HG02852 (cell line): ENCODE measurements at regions not wholly inside any gene's neighbourhood (a gene's known extent, or its start where the extent isn't known, plus 50 kb on each side); places are given as distances from the start of the nearest gene placed in this dataset.
"Not testable (repeated sequence)": the region's sequence is repeated elsewhere in the genome, so short reads cannot be mapped to it uniquely, and the experiment has no call there.

Source experiments
- ATAC-seq: cut with Tn5 transposase; IDR thresholded peaks from one replicate; pipeline ENCODE4 v1.9.1; 2021; ENCODE audit warnings: mild to moderate bottlenecking, moderate library complexity; ENCODE audit not compliant: unreplicated experiment

GRCh38 chr7:45267262-45267661 is 109.7 kb downstream of the RAMP3 start:
- no peak for ATAC-seq

DNA sequence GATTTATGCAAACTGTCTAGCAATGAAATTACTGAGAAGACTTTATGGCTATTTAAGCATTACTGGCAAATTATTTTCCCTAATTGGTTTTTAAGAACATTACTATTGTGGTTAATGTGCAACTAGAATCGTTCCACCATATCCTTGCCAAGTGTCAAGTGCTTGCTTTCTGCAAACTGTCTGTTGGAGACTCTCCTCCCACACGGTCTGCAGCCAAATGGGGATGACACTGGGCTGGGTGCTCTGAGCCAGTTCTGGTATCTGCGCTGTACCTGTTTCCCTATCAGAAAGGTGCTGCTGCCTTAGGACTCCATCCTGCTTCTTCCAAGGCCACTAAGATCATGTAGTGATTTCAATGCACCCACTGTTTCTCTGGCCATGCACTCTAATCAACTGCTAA is 110.4 kb downstream of the RAMP3 start:
- ATAC-seq = no peak

- ATAC-seq = no peak
Observed at GRCh38 chr7:45269192-45269591, 111.6 kb downstream of the RAMP3 start.

GRCh38 chr7:45278763-45279398 is 121.3 kb downstream of the RAMP3 start:
- no peak for ATAC-seq

GRCh38 chr7:45289611-45290010 is 132.0 kb downstream of the RAMP3 start:
- not testable (repeated sequence) for ATAC-seq

GRCh38 chr7:45290880-45291279 is 133.3 kb downstream of the RAMP3 start:
- ATAC-seq = no peak

GRCh38 chr7:45292481-45292880 is 134.9 kb downstream of the RAMP3 start:
- ATAC-seq = no peak

DNA sequence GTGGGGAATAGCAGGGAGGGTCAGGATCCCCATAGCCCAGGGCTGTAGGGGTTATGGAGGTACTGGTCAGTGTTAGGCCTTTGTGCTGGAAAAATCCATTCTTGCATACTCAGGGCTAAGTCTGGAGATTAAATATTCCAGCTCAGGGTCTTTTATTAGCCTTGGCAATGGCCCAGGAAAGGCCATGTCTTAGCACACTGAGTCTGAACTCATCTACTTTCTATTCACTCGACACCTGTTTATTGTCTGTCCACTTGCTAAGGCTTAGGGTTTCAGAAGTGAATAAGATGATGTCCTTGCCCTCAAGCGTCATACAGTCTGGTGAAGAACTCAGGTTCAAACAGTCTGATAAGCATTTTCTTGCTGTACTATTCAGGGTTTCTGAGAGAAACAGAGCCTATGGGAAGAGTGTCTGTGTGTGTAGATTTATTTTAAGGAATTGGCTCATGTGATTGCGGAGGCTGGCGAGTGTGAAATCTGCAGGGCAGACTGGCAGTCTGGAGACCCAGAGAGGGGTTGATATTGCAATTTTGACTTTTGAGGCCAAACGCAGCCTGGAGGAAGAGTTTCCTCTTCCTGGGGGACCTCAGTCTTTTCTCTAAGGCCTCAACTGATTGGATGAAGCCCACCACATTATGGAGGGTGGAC is 135.8 kb downstream of the RAMP3 start:
- ATAC-seq = no peak

DNA sequence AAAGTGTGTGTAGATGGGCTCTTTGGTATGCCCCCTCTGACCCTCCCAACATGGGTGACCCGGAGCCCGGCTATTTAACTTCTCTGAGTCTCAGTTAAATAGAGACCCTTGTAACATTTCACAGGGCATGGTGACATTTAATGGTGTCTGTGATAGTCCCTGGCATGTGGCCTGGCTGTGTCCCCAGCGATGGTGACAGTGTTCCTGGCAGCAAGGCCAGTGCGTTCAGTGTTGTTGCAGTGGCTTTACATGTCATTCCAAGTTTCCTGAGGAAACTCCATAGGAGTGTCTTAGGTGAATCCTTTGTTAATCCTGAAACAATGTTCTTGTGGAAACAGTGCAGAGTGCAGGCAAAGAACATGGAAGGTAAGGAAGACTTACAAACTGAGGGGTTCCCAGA is 137.0 kb downstream of the RAMP3 start:
- ATAC-seq = no peak

- ATAC-seq = no peak
Observed at GRCh38 chr7:45295222-45295621, 137.6 kb downstream of the RAMP3 start.

DNA sequence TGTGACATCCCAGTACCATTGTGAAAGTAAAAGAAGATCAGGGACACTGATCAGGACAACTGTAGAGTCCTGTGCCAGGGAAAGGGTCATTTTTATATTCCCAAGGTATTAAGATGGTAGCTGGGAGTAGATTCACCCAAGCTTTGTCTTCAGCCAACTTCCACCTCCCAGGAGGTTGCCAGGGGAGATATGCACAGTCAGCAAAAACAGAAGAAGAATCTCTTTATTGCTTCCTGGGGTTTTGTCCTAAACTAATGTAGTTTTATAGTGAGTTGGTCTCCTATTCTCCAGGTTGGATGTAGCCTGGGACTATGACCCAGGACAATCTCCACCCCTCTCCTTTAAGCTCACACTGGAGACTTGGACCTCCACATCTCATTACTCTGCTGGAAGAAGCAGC is 139.2 kb downstream of the RAMP3 start:
- no peak for ATAC-seq

DNA sequence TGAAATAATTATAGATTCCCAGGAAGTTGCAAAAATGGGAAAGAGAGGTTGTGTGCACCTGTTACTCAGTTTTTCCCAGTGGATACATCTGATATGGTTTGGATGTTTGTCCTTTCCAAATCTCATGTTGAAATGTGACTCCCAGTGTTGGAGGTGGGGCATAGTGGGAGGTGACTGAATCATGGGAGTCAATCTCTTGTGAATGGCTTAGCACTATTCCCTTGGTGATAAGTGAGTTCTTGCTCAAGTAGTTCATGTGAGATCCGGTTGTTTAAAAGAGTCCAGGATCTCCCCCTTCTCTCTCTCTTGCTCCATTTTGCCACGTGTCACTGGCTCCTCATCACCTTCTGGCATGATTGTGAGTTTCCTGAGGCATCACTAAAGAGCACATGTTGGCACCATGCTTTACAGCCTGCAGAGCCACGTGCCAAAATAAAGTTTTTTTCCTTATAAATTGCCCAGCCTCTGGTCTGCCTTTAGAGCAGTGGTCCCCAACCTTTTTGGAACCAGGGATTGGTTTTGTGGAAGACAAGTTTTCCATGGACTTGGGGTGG is 149.2 kb downstream of the RAMP3 start:
- no peak for ATAC-seq

- no peak for ATAC-seq
Observed at GRCh38 chr7:45311597-45311996, 154.0 kb downstream of the RAMP3 start.

DNA sequence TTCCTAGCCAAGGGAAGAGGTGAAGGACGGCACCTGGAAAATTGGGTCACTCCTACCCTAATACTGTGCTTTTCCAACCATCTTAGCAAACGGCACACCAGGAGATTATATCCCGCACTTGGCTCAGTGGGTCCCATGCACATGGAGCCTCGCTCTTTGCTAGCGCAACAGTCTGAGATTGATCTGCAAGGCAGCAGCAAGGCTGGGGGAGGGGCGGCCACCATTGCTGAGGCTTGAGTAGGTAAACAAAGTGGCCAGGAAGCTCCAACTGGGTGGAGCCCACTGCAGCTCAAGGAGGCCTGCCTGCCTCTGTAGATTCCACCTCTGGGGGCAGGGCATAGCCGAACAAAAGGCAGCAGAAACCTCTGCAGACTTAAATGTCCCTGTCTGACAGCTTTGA is 157.9 kb downstream of the RAMP3 start:
- ATAC-seq = not testable (repeated sequence)

DNA sequence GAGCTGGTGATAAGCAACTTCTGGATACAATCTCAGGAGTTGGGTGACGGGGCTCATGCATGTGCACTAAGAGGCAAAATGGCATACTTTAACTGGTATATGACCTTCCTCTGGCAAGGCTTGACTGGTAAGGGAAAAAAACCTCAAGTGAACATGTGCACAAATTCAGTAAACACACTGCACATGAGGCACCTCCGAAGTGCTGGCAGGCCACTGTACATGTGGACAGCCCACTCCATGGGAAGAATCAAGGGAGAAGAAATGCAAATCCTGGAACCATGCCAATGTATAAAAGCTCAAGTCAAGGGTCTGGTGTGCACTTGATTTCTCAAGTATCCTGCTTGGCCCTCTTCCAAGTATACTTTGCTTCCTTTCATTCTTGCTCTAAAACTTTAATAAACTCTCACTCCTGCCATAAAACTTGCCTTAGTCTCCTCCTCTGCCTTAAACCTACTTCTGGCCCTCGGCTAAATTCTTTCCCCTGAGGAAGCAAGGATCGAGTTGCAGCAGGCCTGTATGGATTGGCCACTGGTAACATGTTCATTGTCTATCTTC is 167.2 kb downstream of the RAMP3 start:
- no peak for ATAC-seq

- no peak for ATAC-seq
Observed at GRCh38 chr7:45325378-45325777, 167.8 kb downstream of the RAMP3 start.

DNA sequence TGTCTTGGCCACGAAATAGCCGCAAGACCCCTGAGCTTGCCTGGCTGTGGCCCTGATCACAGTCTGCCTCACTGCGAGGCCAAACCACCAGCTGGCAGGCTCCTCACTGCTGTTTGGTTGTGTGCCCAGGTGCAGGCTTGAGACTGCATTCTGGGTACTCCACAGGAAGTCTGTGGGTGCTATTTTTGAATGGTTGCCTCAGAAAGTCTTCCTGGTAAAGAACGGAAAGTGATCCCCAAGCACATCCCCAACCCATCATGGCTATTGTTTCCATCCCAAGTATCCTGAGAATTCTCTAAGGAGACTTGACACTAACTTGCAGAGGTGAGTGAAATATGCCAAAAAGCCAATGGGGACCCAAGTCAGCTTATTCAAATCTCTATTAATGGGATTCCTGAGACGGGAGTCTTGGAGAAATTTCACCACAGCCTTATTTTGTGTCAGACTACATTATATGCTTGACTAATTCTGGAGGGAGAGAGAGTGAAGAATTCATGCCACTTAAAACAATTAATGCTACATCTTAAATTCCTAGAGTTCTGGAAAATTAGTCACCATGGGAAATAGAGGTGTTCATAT is 170.9 kb downstream of the RAMP3 start:
- ATAC-seq = no peak

DNA sequence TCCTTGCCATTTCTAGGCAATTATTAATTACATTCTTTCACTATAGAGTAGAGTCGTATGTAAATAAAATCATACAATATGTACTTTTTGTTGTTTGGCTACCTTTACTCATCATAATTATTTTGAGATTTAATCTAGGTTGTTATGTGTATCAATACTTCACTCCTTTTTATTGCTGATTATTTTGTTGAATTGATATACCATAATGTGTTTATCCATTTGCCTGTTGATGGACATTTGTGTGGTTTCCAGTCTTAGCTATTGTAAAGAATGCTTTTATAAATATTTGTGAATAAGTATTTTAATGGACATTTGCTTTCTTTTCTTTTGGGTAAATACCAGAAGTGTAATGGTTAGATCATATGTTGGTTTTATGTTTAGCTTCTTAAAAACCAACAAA is 174.0 kb downstream of the RAMP3 start:
- no peak for ATAC-seq

GRCh38 chr7:45335024-45335423 is 177.4 kb downstream of the RAMP3 start:
- ATAC-seq = not testable (repeated sequence)

GRCh38 chr7:45342236-45342635 is 184.6 kb downstream of the RAMP3 start:
- ATAC-seq = no peak

DNA sequence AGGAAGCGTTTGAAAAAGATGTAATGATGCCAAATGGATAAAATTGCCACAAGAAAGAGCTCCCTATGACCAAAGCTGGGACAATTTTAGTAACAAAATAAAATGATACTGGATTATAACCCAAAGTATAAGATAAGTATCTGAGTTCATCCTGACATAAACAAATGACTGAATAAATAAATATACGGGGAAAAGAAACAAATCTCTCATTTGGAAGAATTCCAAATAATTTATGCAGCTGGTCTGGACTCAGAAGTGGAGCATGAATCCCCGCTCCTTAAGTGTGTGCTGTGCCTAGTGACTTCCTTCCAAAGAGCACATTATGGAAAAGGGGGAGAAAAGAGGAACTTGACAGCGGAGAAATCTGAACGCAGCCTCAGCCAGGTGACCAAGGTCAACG is 186.2 kb downstream of the RAMP3 start:
- no peak for ATAC-seq

- ATAC-seq = no peak
Observed at GRCh38 chr7:45347804-45348203, 190.2 kb downstream of the RAMP3 start.
